Heart left ventricle (tissue), 13 donors: ENCODE measurements at regions not wholly inside any gene's neighbourhood (a gene's known extent, or its start where the extent isn't known, plus 50 kb on each side); places are given as distances from the start of the nearest gene placed in this dataset.

Source experiments
- POLR2A ChIP-seq, 2 donors: fragments of 450-650 bp; IDR thresholded peaks; one replicate each; pipeline ENCODE4 v1.6.1; 2017; ENCODE audit warnings: antibody characterized with exemption in 2 of 2, mild to moderate bottlenecking in 2 of 2, moderate library complexity in 2 of 2
- TF ChIP-seq, protein P1 (sequence below), 12 donors: fragments of 200-600 bp; sonication (generic) in 4 of 12; IDR thresholded peaks; one replicate each; pipeline versions ENCODE4 v1.5.0 to v1.8.0; 2018 to 2022; ENCODE audit warnings: antibody characterized with exemption in 12 of 12, mild to moderate bottlenecking in 5 of 12
- donor health status: ischemic (EF 13 %, LVEDD 7.1; RV severe dilation, severe dysfunction).
- donor health status: DM: no; HTN: yes; CAD: no.
- donor health status: DM: no; HTN: no; CAD: no.
- donor health status: ischemic (EF 25% LVEDD 6.9; RV normal size, moderate dysfunction).
- donor health status: ischemic (EF 25% LVEDD 5.7; RV mildly dilated, moderate dysfunction).
- donor health status: ischemic (EF 35%, LVEDD 5.7; RV mildly dilated, moderate dysfunction).
- donor health status: nonischemic (EF 11% LVEDD 7.7; RV severe dilation, severe dysfunction).
- donor health status: DM: yes; HTN: yes; CAD: no.
- donor health status: PGD.
- donor health status: ischemic (EF 29% LVEDD 5.4; RV normal size, mild dysfunction).
- donor health status: nonischemic (EF 23%, LVEDD 6.1; RV moderate dilation, normal function).

DNA sequence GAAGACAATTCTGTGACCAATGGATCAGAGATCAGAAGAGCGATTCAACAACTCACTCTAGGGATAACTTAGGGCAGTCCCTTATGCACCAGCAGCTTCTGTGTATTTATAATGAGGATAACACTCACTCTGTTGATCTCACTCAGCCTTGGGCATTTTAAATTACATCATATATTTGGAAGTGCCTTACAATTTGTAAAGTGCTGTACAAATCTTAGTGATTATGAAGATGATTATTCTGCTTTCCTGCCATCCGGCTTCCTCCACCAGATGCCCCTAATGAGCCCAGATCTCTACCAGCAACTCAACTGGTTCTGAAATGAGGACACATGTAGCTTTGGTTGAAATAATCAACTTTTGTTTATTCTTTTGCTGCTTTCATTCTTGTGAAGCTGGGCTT, 105.3 kb downstream of the PCSK1 start:
- TF ChIP-seq POLR2A (IDR thresholded peaks at IDR 0.05): no peak
- TF ChIP-seq, protein P1, sequence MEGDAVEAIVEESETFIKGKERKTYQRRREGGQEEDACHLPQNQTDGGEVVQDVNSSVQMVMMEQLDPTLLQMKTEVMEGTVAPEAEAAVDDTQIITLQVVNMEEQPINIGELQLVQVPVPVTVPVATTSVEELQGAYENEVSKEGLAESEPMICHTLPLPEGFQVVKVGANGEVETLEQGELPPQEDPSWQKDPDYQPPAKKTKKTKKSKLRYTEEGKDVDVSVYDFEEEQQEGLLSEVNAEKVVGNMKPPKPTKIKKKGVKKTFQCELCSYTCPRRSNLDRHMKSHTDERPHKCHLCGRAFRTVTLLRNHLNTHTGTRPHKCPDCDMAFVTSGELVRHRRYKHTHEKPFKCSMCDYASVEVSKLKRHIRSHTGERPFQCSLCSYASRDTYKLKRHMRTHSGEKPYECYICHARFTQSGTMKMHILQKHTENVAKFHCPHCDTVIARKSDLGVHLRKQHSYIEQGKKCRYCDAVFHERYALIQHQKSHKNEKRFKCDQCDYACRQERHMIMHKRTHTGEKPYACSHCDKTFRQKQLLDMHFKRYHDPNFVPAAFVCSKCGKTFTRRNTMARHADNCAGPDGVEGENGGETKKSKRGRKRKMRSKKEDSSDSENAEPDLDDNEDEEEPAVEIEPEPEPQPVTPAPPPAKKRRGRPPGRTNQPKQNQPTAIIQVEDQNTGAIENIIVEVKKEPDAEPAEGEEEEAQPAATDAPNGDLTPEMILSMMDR (IDR thresholded peaks at IDR 0.05): no peak
